Calu3 (cell line): ENCODE measurements at regions not wholly inside any gene's neighbourhood (a gene's known extent, or its start where the extent isn't known, plus 50 kb on each side); places are given as distances from the start of the nearest gene placed in this dataset.

Experiments
- BruUV-seq: library from RNA; stranded (reverse); fragments of 400-500 nt; replicated peaks from 2 replicates; lab custom pipeline; 2021; lab: Mats Ljungman, UMichigan
- CTCF ChIA-PET: fragments of 300-600 bp; sonication (Branson Sonifier 250); formaldehyde crosslinking; loops from one replicate; lab custom pipeline; 2022; ENCODE audit warnings: antibody characterized with exemption; lab: Charles Lee
- DNase-seq: peaks from one replicate; pipeline ENCODE4 v3.0.0; 2022
- H3K27ac Mint-ChIP-seq: one replicate; pipeline ENCODE4 v1.8.0; 2022; ENCODE audit warnings: mixed read lengths; ENCODE audit not compliant: unreplicated experiment
- H3K27me3 Mint-ChIP-seq: one replicate; pipeline ENCODE4 v1.8.0; 2022; ENCODE audit warnings: mixed read lengths; ENCODE audit not compliant: unreplicated experiment
- H3K36me3 Mint-ChIP-seq: one replicate; pipeline ENCODE4 v1.8.0; 2022; ENCODE audit warnings: mild to moderate bottlenecking, moderate library complexity, mixed read lengths; ENCODE audit not compliant: insufficient read depth, unreplicated experiment
- H3K4me1 Mint-ChIP-seq: one replicate; pipeline ENCODE4 v1.8.0; 2022; ENCODE audit warnings: mild to moderate bottlenecking, low read depth, mixed read lengths; ENCODE audit not compliant: unreplicated experiment
- H3K4me3 Mint-ChIP-seq: one replicate; pipeline ENCODE4 v1.8.0; 2022; ENCODE audit warnings: mild to moderate bottlenecking, low read depth, moderate library complexity, mixed read lengths; ENCODE audit not compliant: unreplicated experiment
- H3K9me3 Mint-ChIP-seq: one replicate; pipeline ENCODE4 v1.8.0; 2022; ENCODE audit warnings: low read depth, mixed read lengths; ENCODE audit not compliant: unreplicated experiment
- CTCF ChIP-seq: fragments of 200-600 bp; IDR thresholded peaks from one replicate; pipeline ENCODE4 v1.8.0; 2022; ENCODE audit warnings: antibody characterized with exemption; ENCODE audit not compliant: unreplicated experiment
- intact Hi-C: fragments of 100-400 bp; cut with micrococcal nuclease; formaldehyde crosslinking; loops from one replicate; pipeline ENCODE4 v1.10.0; 2022; ENCODE audit not compliant: unreplicated experiment

DNA sequence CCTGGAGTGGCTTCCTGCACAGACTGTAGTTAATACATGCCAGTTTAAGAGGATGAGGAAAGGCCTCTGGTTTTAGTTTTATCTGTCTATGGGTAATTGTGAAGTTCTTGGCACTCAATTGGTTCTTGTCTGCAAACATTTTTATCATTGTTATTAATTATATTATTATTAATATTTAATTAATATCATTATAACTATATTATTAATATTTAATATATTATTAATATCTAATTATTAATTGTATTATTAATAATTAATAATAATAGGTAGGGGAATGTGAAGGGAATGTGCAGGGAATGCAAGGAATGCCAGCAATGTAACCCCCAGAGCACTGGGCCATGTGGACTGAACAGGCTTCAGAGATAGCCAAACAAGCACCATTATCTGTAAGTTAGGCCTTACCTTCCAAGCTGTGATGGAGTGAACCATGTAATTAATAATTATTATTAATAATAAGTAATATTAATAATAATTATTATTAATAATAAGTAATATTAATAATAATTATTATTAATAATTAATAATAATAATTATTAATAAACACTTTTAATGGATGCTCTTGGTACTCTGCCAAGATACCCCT is 79.8 kb upstream of the NMNAT3 start:
- H3K4me1 Mint-ChIP-seq: no peaks in the 10 kb centered on the region
- DNase-seq: no peak
- no peak overlapping the region for H3K27ac Mint-ChIP-seq
- no TSS peak for BruUV-seq
- H3K9me3 Mint-ChIP-seq: no peaks in the 10 kb centered on the region
- H3K36me3 Mint-ChIP-seq: no peaks in the 10 kb centered on the region
- CTCF ChIA-PET: no interaction called here
- H3K4me3 Mint-ChIP-seq: no peak overlapping the region
- no peak for TF ChIP-seq CTCF
- H3K27me3 Mint-ChIP-seq: no peaks in the 10 kb centered on the region
- intact Hi-C loops: no loop called here

GRCh38 chr3:139756529-139757103 is 78.8 kb upstream of the NMNAT3 start:
- no peak for TF ChIP-seq CTCF
- no TSS peak for BruUV-seq
- DNase-seq: no peak
- Mint-ChIP-seq H3K36me3 (no peaks in the 10 kb centered on the region), H3K4me3 (no peak overlapping the region), H3K4me1 (no peaks in the 10 kb centered on the region), H3K27me3 (no peaks in the 10 kb centered on the region), H3K27ac (no peak overlapping the region), H3K9me3 (no peaks in the 10 kb centered on the region)
- CTCF ChIA-PET: no interaction called here
- intact Hi-C loops: no loop called here

DNA sequence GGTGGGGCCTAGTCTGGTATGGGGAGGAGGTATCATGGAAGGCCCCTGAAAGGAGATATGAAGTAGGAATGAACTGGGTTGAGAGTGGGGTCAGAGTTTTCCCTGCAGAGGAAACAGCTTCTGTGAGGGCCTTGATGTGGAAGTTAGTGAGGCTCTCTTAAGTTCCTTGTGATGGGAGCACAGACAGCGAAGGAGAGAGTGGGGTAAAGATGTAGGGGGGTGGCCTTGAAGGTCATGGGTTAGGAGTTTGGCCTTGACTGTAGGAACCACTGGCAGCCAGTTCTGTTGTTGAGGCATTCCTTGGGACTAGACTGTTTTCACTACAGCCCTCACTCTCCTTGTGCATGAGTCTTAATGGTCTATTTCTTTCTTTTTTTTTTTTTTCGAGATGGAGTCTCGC is 77.8 kb upstream of the NMNAT3 start:
- no peaks in the 10 kb centered on the region for H3K4me1 Mint-ChIP-seq
- H3K9me3 Mint-ChIP-seq: peaks cover 2% of the 10 kb centered on the region
- no peak for TF ChIP-seq CTCF
- CTCF ChIA-PET: no interaction called here
- intact Hi-C loops: no loop called here
- no peak overlapping the region for H3K27ac Mint-ChIP-seq
- BruUV-seq: no TSS peak
- no peaks in the 10 kb centered on the region for H3K36me3 Mint-ChIP-seq
- no peaks in the 10 kb centered on the region for H3K27me3 Mint-ChIP-seq
- no peak for DNase-seq
- H3K4me3 Mint-ChIP-seq: no peak overlapping the region

GRCh38 chr3:139751789-139752188 is 74.0 kb upstream of the NMNAT3 start:
- H3K27me3 Mint-ChIP-seq: no peaks in the 10 kb centered on the region
- CTCF ChIA-PET: no interaction called here
- no TSS peak for BruUV-seq
- H3K9me3 Mint-ChIP-seq: peaks cover 2% of the 10 kb centered on the region
- no peaks in the 10 kb centered on the region for H3K4me1 Mint-ChIP-seq
- H3K4me3 Mint-ChIP-seq: no peak overlapping the region
- H3K27ac Mint-ChIP-seq: no peak overlapping the region
- DNase-seq: no peak
- H3K36me3 Mint-ChIP-seq: no peaks in the 10 kb centered on the region
- intact Hi-C loops: no loop called here
- TF ChIP-seq CTCF: no peak
